ENCODE measurements at regions not wholly inside any gene's neighbourhood (a gene's known extent, or its start where the extent isn't known, plus 50 kb on each side); places are given as distances from the start of the nearest gene placed in this dataset.

DNA sequence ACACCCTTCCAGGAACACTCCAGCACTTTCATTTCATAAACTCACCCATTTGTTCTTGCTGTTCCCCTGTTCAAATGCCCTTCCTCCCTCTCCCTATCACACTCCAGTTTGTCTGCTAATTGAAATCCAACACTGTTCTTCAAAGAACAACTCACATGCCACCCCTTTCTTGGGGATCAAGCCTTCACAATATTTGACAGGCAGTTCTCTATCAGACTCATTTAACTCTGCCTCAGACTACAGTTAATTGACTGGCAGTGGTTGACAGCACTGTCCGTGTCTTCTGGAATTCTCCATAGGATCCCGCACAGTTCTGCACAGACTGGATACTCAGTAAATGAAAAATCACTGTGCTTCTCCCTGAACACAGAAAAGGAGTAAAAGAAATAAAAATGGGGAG, 87.8 kb downstream of the PMP22 start:
- Histone ChIP-seq H3K36me3 (ENCODE audit: insufficient read depth, low read length) (no peaks in the 10 kb centered on the region), H3K4me3 (ENCODE audit: low read length) (no peak overlapping the region), H2AFZ (ENCODE audit: low read depth, low read length) (no peak overlapping the region), H3K27me3 (ENCODE audit: insufficient read depth, low read length) (no peaks in the 10 kb centered on the region), H3K9me3 (ENCODE audit: low read length) (no peaks in the 10 kb centered on the region), H3K4me1 (ENCODE audit: insufficient read depth, low read length) (peaks cover 9% of the 10 kb centered on the region)

DNA sequence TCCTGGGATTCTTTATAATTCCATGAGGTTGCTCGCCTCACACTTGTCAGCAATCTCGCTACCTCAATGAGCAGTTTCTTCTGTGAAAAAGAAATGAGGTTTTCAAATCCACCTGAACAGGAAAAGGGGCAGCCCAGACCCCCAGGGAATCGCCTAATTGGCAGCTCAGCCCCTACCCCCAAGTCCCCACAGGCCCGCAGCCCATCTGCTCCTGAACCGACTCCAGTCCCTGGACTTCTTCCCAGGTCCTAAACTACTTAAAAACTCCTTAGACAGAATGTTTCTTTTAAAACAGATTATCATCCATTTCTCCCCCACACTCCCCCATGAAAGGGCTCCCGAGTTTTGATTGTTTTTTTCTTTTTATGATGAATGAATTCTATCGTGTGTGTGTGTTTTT, 89.8 kb downstream of the PMP22 start:
- H3K4me1 ChIP-seq (ENCODE audit: insufficient read depth, low read length): peaks cover 5% of the 10 kb centered on the region
- H3K36me3 ChIP-seq (ENCODE audit: insufficient read depth, low read length): no peaks in the 10 kb centered on the region
- no peak overlapping the region for H2AFZ ChIP-seq (ENCODE audit: low read depth, low read length)
- H3K27me3 ChIP-seq (ENCODE audit: insufficient read depth, low read length): no peaks in the 10 kb centered on the region
- H3K9me3 ChIP-seq (ENCODE audit: low read length): no peaks in the 10 kb centered on the region
- H3K4me3 ChIP-seq (ENCODE audit: low read length): no peak overlapping the region

DNA sequence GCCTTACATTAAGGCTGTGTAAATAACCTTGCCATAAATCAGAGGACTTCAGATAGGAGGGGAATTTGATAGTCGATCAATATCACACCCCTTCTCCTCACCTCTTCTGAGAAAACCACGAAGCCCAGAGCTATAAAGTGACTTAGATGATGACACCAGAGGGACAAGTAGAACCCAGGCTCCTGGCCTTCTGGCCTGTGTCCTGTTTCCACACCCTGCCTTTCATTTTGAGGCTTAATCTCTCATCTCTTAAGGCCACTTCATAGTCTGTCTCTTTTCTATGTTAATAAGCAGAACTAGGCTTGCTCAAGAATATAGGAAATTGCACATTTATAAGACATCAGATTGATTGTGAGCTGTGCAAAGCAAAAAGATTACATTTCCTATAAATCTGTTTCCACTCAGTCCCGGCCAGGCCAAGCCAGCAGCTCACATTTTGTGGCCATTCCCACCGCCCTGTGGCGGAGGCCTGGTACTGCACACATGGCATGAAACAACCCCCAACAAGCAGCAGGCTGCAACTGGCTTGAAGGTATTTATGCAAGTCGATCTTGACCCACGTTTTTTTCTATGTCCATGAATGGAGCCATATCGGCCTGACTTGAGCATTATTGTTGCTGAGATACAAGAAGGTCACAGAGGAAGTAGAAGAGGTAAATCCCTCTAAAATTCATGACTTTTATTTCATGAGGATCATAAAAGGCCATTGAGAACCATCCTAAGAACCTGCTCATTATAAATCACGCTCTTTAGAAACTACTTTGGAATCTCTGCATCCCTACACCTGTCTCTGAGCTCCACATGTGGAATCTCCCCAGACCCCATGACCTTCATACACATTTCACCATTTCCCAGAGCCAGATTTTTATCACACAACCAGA, 93.7 kb downstream of the PMP22 start:
- peaks cover 3% of the 10 kb centered on the region for H3K4me1 ChIP-seq (ENCODE audit: insufficient read depth, low read length)

DNA sequence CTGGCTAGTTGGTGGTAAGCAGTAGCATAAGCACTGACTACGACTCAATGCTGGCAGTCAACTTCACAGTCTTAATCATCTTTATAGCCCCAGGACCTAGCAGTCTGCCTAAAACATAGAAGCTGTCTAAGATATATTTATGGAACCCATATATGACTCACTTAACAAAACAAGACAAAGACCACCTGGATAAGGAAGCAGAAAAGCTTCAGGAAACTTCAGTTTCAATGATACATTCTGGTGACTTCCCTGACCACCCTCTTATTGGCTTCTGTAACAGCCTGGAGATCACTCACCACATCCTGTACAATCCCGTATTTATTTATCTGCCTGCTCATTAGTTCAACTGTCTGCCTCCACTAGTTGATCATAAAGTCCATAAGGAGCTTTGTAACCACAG, 95.5 kb downstream of the PMP22 start:
- Histone ChIP-seq H3K9me3 (ENCODE audit: low read length) (no peaks in the 10 kb centered on the region), H3K4me1 (ENCODE audit: insufficient read depth, low read length) (peaks cover 3% of the 10 kb centered on the region), H3K4me3 (ENCODE audit: low read length) (no peak overlapping the region), H2AFZ (ENCODE audit: low read depth, low read length) (no peak overlapping the region), H3K27me3 (ENCODE audit: insufficient read depth, low read length) (no peaks in the 10 kb centered on the region), H3K36me3 (ENCODE audit: insufficient read depth, low read length) (no peaks in the 10 kb centered on the region)

More for the DNA sequence above, 93.7 kb downstream of the PMP22 start:
- no peaks in the 10 kb centered on the region for H3K9me3 ChIP-seq (ENCODE audit: low read length)
- H3K36me3 ChIP-seq (ENCODE audit: insufficient read depth, low read length): no peaks in the 10 kb centered on the region
- H3K4me3 ChIP-seq (ENCODE audit: low read length): no peak overlapping the region
- H2AFZ ChIP-seq (ENCODE audit: low read depth, low read length): peak overlapping the region; percentile 48
- H3K27me3 ChIP-seq (ENCODE audit: insufficient read depth, low read length): no peaks in the 10 kb centered on the region

DNA sequence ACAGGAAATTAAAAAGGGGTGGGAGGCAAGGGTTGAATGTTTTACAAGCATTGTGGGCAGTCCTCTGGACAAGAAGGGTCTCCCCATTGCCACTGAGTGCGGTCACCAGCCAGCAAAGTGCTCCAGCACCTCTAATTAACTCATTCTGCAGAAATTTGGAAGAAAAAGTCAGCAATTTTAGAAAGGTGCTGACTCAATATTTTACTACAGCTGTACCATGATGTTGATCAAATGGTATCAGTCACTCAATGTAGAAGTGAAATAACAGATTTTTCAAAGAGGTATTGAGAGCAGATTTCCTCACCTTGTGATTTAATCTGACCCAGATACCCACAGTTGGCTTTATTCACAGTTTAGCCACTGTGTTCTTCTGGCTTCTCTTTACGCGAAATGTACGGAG, 96.7 kb downstream of the PMP22 start:
- Histone ChIP-seq H2AFZ (ENCODE audit: low read depth, low read length) (no peak overlapping the region), H3K4me1 (ENCODE audit: insufficient read depth, low read length) (peaks cover 3% of the 10 kb centered on the region), H3K36me3 (ENCODE audit: insufficient read depth, low read length) (no peaks in the 10 kb centered on the region), H3K27me3 (ENCODE audit: insufficient read depth, low read length) (no peaks in the 10 kb centered on the region), H3K4me3 (ENCODE audit: low read length) (no peak overlapping the region), H3K9me3 (ENCODE audit: low read length) (peaks cover under 1% of the 10 kb centered on the region)

DNA sequence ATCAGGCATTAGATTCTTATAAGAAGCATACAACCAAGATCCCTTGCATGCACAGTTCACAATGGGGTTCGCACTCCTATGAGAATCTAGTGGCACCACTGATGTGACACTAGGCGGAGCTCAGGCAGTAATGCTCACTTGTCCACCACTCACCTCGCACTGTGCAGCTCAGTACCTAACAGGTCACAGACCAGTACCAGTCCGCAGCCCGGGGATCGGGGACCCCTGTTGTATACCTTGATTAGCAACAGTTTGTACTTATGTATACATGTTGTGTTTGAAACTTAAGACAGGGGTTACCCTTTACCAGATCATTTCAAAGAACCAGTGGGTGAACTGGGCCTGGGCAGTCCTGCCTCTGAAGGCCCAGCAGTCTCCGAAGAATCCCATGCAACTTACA, 103.7 kb downstream of the PMP22 start:
- Histone ChIP-seq H3K4me3 (ENCODE audit: low read length) (no peak overlapping the region), H3K36me3 (ENCODE audit: insufficient read depth, low read length) (no peaks in the 10 kb centered on the region), H3K4me1 (ENCODE audit: insufficient read depth, low read length) (peaks cover 5% of the 10 kb centered on the region), H3K9me3 (ENCODE audit: low read length) (peaks cover 2% of the 10 kb centered on the region), H2AFZ (ENCODE audit: low read depth, low read length) (no peak overlapping the region), H3K27me3 (ENCODE audit: insufficient read depth, low read length) (no peaks in the 10 kb centered on the region)

DNA sequence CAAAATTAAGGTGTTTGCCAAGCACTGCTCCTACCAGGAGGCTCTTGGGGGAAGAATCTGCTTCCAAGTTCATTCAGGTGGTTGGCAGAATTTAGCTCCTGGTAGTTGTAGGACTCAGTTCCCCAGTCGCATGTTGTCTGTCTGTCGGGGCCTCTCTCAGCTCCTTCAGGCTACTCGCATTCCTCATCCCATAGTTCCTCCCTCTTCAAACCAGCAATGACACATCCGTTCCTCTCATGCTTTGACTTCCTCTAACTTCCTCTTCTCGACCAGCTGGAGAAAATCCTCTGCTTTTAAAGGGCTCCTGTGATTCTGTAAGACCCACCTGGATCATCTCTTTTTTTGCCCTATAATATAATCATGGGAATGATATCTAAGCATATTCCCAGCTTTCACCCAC, 108.1 kb downstream of the PMP22 start:
- Histone ChIP-seq H2AFZ (ENCODE audit: low read depth, low read length) (no peak overlapping the region), H3K36me3 (ENCODE audit: insufficient read depth, low read length) (no peaks in the 10 kb centered on the region), H3K4me3 (ENCODE audit: low read length) (no peak overlapping the region), H3K9me3 (ENCODE audit: low read length) (peaks cover 3% of the 10 kb centered on the region), H3K4me1 (ENCODE audit: insufficient read depth, low read length) (peaks cover 5% of the 10 kb centered on the region), H3K27me3 (ENCODE audit: insufficient read depth, low read length) (no peaks in the 10 kb centered on the region)

DNA sequence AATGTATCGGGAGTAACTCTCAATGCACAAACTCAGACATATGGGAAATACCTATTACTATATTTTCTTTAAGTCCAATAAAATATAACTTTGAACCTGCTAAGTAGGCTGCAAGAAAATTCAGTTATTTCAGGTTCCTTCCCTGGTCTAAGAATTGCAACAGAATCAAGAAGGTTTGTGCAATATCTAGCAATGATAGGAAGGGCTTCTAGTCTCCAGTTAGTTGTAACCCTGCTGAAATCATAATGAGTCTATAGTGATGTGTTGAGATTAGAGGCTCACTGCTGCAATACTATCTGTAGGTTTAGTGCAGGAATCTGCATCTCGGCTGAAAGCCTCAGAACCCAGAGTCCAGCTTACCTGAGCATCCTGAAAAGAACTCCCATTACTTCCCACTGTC, 110.5 kb downstream of the PMP22 start:
- H3K9me3 ChIP-seq (ENCODE audit: low read length): peaks cover 3% of the 10 kb centered on the region
- H3K4me1 ChIP-seq (ENCODE audit: insufficient read depth, low read length): peaks cover 5% of the 10 kb centered on the region
- no peak overlapping the region for H3K4me3 ChIP-seq (ENCODE audit: low read length)
- H2AFZ ChIP-seq (ENCODE audit: low read depth, low read length): no peak overlapping the region
- H3K27me3 ChIP-seq (ENCODE audit: insufficient read depth, low read length): no peaks in the 10 kb centered on the region
- H3K36me3 ChIP-seq (ENCODE audit: insufficient read depth, low read length): no peaks in the 10 kb centered on the region

DNA sequence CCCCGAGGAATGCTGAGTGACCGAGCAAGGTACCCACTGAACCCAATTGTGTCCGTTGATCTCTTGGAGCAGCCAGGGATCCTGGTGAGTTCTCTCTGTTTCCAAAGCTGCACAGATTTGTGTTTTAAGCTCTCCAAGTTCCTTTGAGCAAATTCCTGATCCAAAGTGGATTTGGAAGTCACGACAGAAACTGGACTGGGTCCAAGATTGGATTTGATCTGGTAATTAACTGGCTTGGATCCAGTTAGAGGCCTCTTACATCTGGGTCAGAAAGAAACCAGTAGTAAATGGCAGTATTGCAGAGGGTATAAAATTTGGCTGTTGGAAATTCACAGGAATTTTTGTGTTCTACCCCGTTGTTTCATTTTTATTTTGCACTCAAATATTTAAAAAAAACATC, 119.5 kb downstream of the PMP22 start:
- Histone ChIP-seq H3K4me1 (ENCODE audit: insufficient read depth, low read length) (no peaks in the 10 kb centered on the region), H2AFZ (ENCODE audit: low read depth, low read length) (no peak overlapping the region)

DNA sequence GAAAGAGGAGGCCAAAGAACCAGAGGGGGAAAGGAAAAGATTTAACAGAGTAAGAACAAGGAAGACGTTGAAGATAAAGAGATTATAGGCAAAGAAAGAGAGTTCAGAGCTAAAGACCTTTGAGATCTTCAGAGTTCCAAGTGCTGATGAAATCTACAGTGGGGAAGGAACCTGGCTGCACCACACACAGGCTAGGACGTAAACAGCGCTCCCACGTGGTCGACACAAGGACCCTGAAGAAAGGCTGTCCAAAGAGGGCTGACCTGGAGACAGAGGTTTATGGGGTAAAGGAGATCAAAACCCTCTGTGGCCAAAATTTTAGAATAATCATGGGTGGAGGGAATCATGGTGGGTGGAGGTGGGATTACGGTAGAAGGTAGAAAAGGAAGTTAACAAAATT, 121.6 kb downstream of the PMP22 start:
- no peak overlapping the region for H2AFZ ChIP-seq (ENCODE audit: low read depth, low read length)
- no peaks in the 10 kb centered on the region for H3K4me1 ChIP-seq (ENCODE audit: insufficient read depth, low read length)
- no peaks in the 10 kb centered on the region for H3K36me3 ChIP-seq (ENCODE audit: insufficient read depth, low read length)
- H3K27me3 ChIP-seq (ENCODE audit: insufficient read depth, low read length): no peaks in the 10 kb centered on the region
- H3K9me3 ChIP-seq (ENCODE audit: low read length): peaks cover 3% of the 10 kb centered on the region
- no peak overlapping the region for H3K4me3 ChIP-seq (ENCODE audit: low read length)

More for the DNA sequence above, 119.5 kb downstream of the PMP22 start:
- no peaks in the 10 kb centered on the region for H3K36me3 ChIP-seq (ENCODE audit: insufficient read depth, low read length)
- H3K27me3 ChIP-seq (ENCODE audit: insufficient read depth, low read length): no peaks in the 10 kb centered on the region
- peaks cover 3% of the 10 kb centered on the region for H3K9me3 ChIP-seq (ENCODE audit: low read length)
- no peak overlapping the region for H3K4me3 ChIP-seq (ENCODE audit: low read length)

DNA sequence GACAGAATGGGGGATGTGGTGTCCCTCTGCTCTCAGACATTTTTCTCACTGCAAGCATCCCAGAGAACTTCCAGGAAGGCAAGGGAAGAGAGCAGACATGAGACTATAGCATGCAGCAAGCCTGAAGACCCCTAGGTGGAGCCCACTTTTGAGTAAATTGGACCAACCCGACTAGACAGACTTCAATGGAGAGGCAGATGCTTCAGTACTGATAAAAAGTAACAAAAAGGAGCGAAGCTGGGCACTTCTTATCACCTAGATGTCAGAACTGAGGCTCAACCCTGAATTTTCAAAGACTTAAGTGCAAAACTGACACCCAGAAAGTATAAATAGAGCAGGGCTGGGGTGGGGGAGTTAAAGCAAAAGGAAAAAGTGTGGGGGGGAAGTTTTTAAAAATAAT, 130.8 kb downstream of the PMP22 start:
- no peak overlapping the region for H2AFZ ChIP-seq (ENCODE audit: low read depth, low read length)
- H3K4me1 ChIP-seq (ENCODE audit: insufficient read depth, low read length): no peaks in the 10 kb centered on the region
- no peak overlapping the region for H3K4me3 ChIP-seq (ENCODE audit: low read length)
- no peaks in the 10 kb centered on the region for H3K27me3 ChIP-seq (ENCODE audit: insufficient read depth, low read length)
- H3K9me3 ChIP-seq (ENCODE audit: low read length): peaks cover 4% of the 10 kb centered on the region
- H3K36me3 ChIP-seq (ENCODE audit: insufficient read depth, low read length): no peaks in the 10 kb centered on the region

DNA sequence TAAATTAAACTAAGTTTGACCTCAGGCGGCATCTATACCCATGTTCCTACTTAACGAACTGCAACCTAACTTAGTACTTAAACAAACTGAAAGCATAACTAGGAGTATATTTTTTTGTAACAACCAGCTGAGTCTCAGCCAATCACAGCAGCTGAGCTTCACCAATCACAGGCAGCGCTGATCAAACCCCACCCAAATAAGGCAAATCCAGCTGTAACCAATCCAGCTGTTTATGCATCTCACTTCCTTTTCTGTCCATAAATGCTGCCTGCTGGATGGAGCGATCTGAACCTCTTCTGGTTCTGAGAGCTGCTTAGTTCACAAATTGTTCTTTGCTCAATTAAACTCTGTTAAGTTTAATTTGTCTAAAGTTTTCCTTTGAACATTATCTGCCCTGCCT, 131.3 kb downstream of the PMP22 start:
- H3K9me3 ChIP-seq (ENCODE audit: low read length): peaks cover 4% of the 10 kb centered on the region
- no peaks in the 10 kb centered on the region for H3K36me3 ChIP-seq (ENCODE audit: insufficient read depth, low read length)
- H3K27me3 ChIP-seq (ENCODE audit: insufficient read depth, low read length): no peaks in the 10 kb centered on the region
- H3K4me3 ChIP-seq (ENCODE audit: low read length): no peak overlapping the region
- no peak overlapping the region for H2AFZ ChIP-seq (ENCODE audit: low read depth, low read length)
- no peaks in the 10 kb centered on the region for H3K4me1 ChIP-seq (ENCODE audit: insufficient read depth, low read length)

DNA sequence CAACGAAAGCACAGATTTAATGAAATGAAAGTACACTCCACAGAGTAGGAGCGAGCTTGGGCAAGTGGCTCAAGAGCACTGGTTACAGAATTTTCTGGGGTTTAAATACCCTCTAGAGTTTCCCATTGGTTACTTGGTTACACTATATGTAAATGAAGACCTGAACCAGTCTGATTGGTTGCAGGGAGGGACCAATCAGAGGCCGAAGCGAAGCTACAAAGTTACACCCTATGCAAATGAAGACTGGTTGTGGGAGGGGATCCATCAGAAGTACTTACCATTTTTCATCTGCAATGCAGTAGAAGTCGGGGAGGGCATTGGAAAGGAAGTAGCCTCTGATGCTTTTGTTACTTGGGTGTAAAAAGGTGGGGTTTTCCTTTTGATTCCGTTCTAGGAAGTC, 132.0 kb downstream of the PMP22 start:
- no peak overlapping the region for H3K4me3 ChIP-seq (ENCODE audit: low read length)
- H3K9me3 ChIP-seq (ENCODE audit: low read length): peaks cover 4% of the 10 kb centered on the region
- H3K27me3 ChIP-seq (ENCODE audit: insufficient read depth, low read length): no peaks in the 10 kb centered on the region
- H3K4me1 ChIP-seq (ENCODE audit: insufficient read depth, low read length): no peaks in the 10 kb centered on the region
- H2AFZ ChIP-seq (ENCODE audit: low read depth, low read length): no peak overlapping the region
- H3K36me3 ChIP-seq (ENCODE audit: insufficient read depth, low read length): no peaks in the 10 kb centered on the region

DNA sequence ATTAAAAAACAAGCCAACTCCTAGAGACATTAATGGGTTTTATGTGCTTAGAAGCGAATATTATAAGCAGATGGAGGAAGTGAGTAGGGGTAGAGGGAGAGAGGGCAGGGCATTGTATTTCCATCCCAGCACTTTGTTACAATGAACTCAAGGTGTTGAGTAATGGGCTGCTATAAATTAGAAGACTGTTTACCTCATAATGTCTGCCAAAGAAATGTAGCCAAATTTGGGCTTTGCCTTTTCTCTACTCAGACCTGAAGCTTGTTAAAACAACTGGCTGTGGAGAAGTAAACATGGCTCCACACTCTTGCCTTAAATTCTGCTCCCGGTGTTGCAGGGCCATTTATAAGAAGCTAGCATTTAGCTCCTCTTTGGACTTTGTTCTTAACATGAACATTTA, 134.7 kb downstream of the PMP22 start:
- H3K4me3 ChIP-seq (ENCODE audit: low read length): no peak overlapping the region
- H3K36me3 ChIP-seq (ENCODE audit: insufficient read depth, low read length): no peaks in the 10 kb centered on the region
- no peak overlapping the region for H2AFZ ChIP-seq (ENCODE audit: low read depth, low read length)
- H3K27me3 ChIP-seq (ENCODE audit: insufficient read depth, low read length): no peaks in the 10 kb centered on the region
- H3K9me3 ChIP-seq (ENCODE audit: low read length): peaks cover 4% of the 10 kb centered on the region
- H3K4me1 ChIP-seq (ENCODE audit: insufficient read depth, low read length): no peaks in the 10 kb centered on the region
